ENCODE measurements at regions not wholly inside any gene's neighbourhood (a gene's known extent, or its start where the extent isn't known, plus 50 kb on each side); places are given as distances from the start of the nearest gene placed in this dataset.

DNA sequence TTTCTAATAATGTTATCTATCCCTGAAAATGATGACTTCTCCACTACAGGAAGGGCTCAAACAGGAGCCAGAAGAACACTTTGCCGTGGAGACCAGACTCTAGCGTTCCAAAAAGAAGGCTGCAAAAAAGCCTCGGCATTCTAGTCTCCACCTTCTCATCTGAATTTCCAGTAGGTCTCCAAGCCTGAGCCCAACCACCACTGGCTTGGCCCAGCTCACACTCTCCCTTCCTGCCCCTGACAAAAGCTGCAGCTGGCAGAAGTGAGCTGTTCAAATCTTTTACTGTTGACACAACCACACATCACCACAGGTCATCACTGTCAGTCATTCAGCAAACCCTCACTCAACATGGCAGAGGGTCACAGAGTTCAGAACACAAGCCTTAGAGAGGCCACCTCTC, 69.3 kb downstream of the CAMK2N1 start:
- Histone ChIP-seq H2AFZ (ENCODE audit: control insufficient read depth, low read length) (no peak overlapping the region), H3K79me2 (ENCODE audit: control insufficient read depth, insufficient read depth, low read length) (no peaks in the 10 kb centered on the region), H3K9me1 (ENCODE audit: control insufficient read depth, extremely low read depth, insufficient read depth, low read length) (no peaks in the 10 kb centered on the region), H3K27me3 (ENCODE audit: control insufficient read depth, extremely low read depth, insufficient read depth, low read length) (peaks cover 17% of the 10 kb centered on the region), H3K4me3 (ENCODE audit: control insufficient read depth in 2 of 3, extremely low read depth in 1 of 3, insufficient read depth in 2 of 3, low read depth in 1 of 3, low read length in 3 of 3) (no peak overlapping the region), H3K9me3 (ENCODE audit: control insufficient read depth, low read depth, low read length) (no peaks in the 10 kb centered on the region), H3K27ac (ENCODE audit: control insufficient read depth, insufficient read depth, low read length) (no peak overlapping the region), H4K20me1 (ENCODE audit: control insufficient read depth, extremely low read depth, insufficient read depth, low read length) (no peaks in the 10 kb centered on the region), H3K9ac (ENCODE audit: control insufficient read depth, extremely low read depth, insufficient read depth, low read length) (no peak overlapping the region), H3K4me2 (ENCODE audit: control insufficient read depth, extremely low read depth, insufficient read depth, low read depth, low read length) (no peak overlapping the region), H3K4me1 (ENCODE audit: control insufficient read depth, extremely low read depth, insufficient read depth, low read length) (no peaks in the 10 kb centered on the region), H3K36me3 (ENCODE audit: control insufficient read depth in 2 of 2, extremely low read depth in 1 of 2, insufficient read depth in 2 of 2, low read length in 2 of 2) (no peaks in the 10 kb centered on the region)
- FAIRE-seq = no peak
- dilution Hi-C loops (cut with MboI; ENCODE audit: extremely low pct_ligation_motif_present, low sequenced_read_pairs) = no loop called here
- DNase-seq (ENCODE audit: low read depth, low spot score) = no peak
- TF ChIP-seq EZH2 (IDR thresholded peaks at IDR 0.05; ENCODE audit: low read length) (no peak), CTCF (optimal IDR thresholded peaks at IDR 0.05 in 1 of 3, IDR thresholded peaks at IDR 0.05 in 1 of 3, conservative IDR thresholded peaks at IDR 0.05 in 1 of 3; ENCODE audit: extremely low read depth in 1 of 3, insufficient read depth in 2 of 3, low read length in 3 of 3) (no peak)

GRCh38 chr1:20413776-20414140, 72.3 kb downstream of the CAMK2N1 start:
- Histone ChIP-seq H3K4me3 (ENCODE audit: control insufficient read depth in 2 of 3, extremely low read depth in 1 of 3, insufficient read depth in 2 of 3, low read depth in 1 of 3, low read length in 3 of 3) (no peak overlapping the region), H3K9me3 (ENCODE audit: control insufficient read depth, low read depth, low read length) (no peaks in the 10 kb centered on the region), H3K79me2 (ENCODE audit: control insufficient read depth, insufficient read depth, low read length) (no peaks in the 10 kb centered on the region), H3K4me1 (ENCODE audit: control insufficient read depth, extremely low read depth, insufficient read depth, low read length) (peaks cover 10% of the 10 kb centered on the region), H4K20me1 (ENCODE audit: control insufficient read depth, extremely low read depth, insufficient read depth, low read length) (no peaks in the 10 kb centered on the region), H3K27ac (ENCODE audit: control insufficient read depth, insufficient read depth, low read length) (no peak overlapping the region), H3K27me3 (ENCODE audit: control insufficient read depth, extremely low read depth, insufficient read depth, low read length) (no peaks in the 10 kb centered on the region), H2AFZ (ENCODE audit: control insufficient read depth, low read length) (no peak overlapping the region), H3K9ac (ENCODE audit: control insufficient read depth, extremely low read depth, insufficient read depth, low read length) (no peak overlapping the region), H3K4me2 (ENCODE audit: control insufficient read depth, extremely low read depth, insufficient read depth, low read depth, low read length) (no peak overlapping the region), H3K36me3 (ENCODE audit: control insufficient read depth in 2 of 2, extremely low read depth in 1 of 2, insufficient read depth in 2 of 2, low read length in 2 of 2) (no peaks in the 10 kb centered on the region), H3K9me1 (ENCODE audit: control insufficient read depth, extremely low read depth, insufficient read depth, low read length) (no peaks in the 10 kb centered on the region)
- TF ChIP-seq EZH2 (IDR thresholded peaks at IDR 0.05; ENCODE audit: low read length) = no peak
- TF ChIP-seq CTCF (optimal IDR thresholded peaks at IDR 0.05 in 1 of 3, IDR thresholded peaks at IDR 0.05 in 1 of 3, conservative IDR thresholded peaks at IDR 0.05 in 1 of 3; ENCODE audit: extremely low read depth in 1 of 3, insufficient read depth in 2 of 3, low read length in 3 of 3) = no peak
- DNase-seq (ENCODE audit: low read depth, low spot score) (no peak), FAIRE-seq (no peak)
- dilution Hi-C loops (cut with MboI; ENCODE audit: extremely low pct_ligation_motif_present, low sequenced_read_pairs) = no loop called here

Measured in keratinocyte (primary cell).